GM18907 (cell line): ENCODE measurements at regions not wholly inside any gene's neighbourhood (a gene's known extent, or its start where the extent isn't known, plus 50 kb on each side); places are given as distances from the start of the nearest gene placed in this dataset.

ENCODE experiments used
- ATAC-seq: cut with Tn5 transposase; IDR thresholded peaks from one replicate; pipeline ENCODE4 v1.9.1; 2021; ENCODE audit warnings: mild to moderate bottlenecking, moderate library complexity; ENCODE audit not compliant: unreplicated experiment

GRCh38 chr13:70708775-70709174 lies 600.5 kb upstream of the KLHL1 start:
- no peak for ATAC-seq

- ATAC-seq: no peak
Observed at GRCh38 chr13:70703755-70704154, 595.5 kb upstream of the KLHL1 start.

GRCh38 chr13:70694996-70695715 lies 586.9 kb upstream of the KLHL1 start:
- no peak for ATAC-seq

GRCh38 chr13:70668983-70669382 lies 560.7 kb upstream of the KLHL1 start:
- ATAC-seq: no peak

- ATAC-seq: no peak
Observed at GRCh38 chr13:70668293-70668692, 560.0 kb upstream of the KLHL1 start.

- no peak for ATAC-seq
Observed at GRCh38 chr13:70666883-70667556, 558.8 kb upstream of the KLHL1 start.

- ATAC-seq: no peak
Observed at GRCh38 chr13:70662231-70662940, 554.1 kb upstream of the KLHL1 start.

- ATAC-seq: no peak
Observed at GRCh38 chr13:70644052-70644451, 535.8 kb upstream of the KLHL1 start.

GRCh38 chr13:70634893-70635292 lies 526.6 kb upstream of the KLHL1 start:
- ATAC-seq: no peak

- ATAC-seq: no peak
Observed at GRCh38 chr13:70630247-70630646, 522.0 kb upstream of the KLHL1 start.

GRCh38 chr13:70623239-70623638 lies 515.0 kb upstream of the KLHL1 start:
- peak; percentile 73 for ATAC-seq

- ATAC-seq: no peak
Observed at GRCh38 chr13:70622796-70623195, 514.5 kb upstream of the KLHL1 start.

- no peak for ATAC-seq
Observed at GRCh38 chr13:70619936-70620335, 511.7 kb upstream of the KLHL1 start.

- no peak for ATAC-seq
Observed at GRCh38 chr13:70616847-70617246, 508.6 kb upstream of the KLHL1 start.

- no peak for ATAC-seq
Observed at GRCh38 chr13:70613295-70613694, 505.0 kb upstream of the KLHL1 start.

- no peak for ATAC-seq
Observed at GRCh38 chr13:70612881-70613280, 504.6 kb upstream of the KLHL1 start.

- no peak for ATAC-seq
Observed at GRCh38 chr13:70604448-70604847, 496.2 kb upstream of the KLHL1 start.

- ATAC-seq: no peak
Observed at GRCh38 chr13:70593716-70594115, 485.5 kb upstream of the KLHL1 start.

GRCh38 chr13:70585109-70585508 lies 476.9 kb upstream of the KLHL1 start:
- ATAC-seq: no peak

GRCh38 chr13:70580825-70581224 lies 472.6 kb upstream of the KLHL1 start:
- ATAC-seq: no peak

GRCh38 chr13:70579941-70580340 lies 471.7 kb upstream of the KLHL1 start:
- no peak for ATAC-seq

GRCh38 chr13:70571221-70571620 lies 463.0 kb upstream of the KLHL1 start:
- no peak for ATAC-seq
